H1 (cell line): ENCODE measurements at regions not wholly inside any gene's neighbourhood (a gene's known extent, or its start where the extent isn't known, plus 50 kb on each side); places are given as distances from the start of the nearest gene placed in this dataset.

Experiments used
- BCL11A ChIP-seq, 2 experiments: IDR thresholded peaks; one replicate each; pipeline ENCODE4 v1.6.1; 2011; ENCODE audit warnings: low read depth in 2 of 2, low read length in 2 of 2, mild to moderate bottlenecking in 2 of 2
- GTF2F1 ChIP-seq: IDR thresholded peaks from 2 replicates; pipeline ENCODE4 v1.6.1; 2012; ENCODE audit warnings: low read depth, low read length, improper control_type of control experiment, borderline replicate concordance
- HDAC2 ChIP-seq, 2 experiments: fragments of 300-600 bp in 1 of 2; sonication (generic) in 1 of 2; IDR thresholded peaks; 2 replicates each; pipeline ENCODE4 v1.6.1; 2011 to 2012; ENCODE audit warnings: low read depth in 2 of 2, low read length in 2 of 2, mild to moderate bottlenecking in 2 of 2, moderate library complexity in 2 of 2, borderline replicate concordance in 1 of 2, inconsistent platforms in 1 of 2
- JUND ChIP-seq: IDR thresholded peaks from 2 replicates; pipeline ENCODE4 v1.6.1; 2011; ENCODE audit warnings: mild to moderate bottlenecking, improper control_type of control experiment, low read length
- KDM1A ChIP-seq: fragments of 200-600, 300-600 bp; sonication (generic); IDR thresholded peaks from 2 replicates; pipeline ENCODE4 v1.7.1; 2016; ENCODE audit warnings: mild to moderate bottlenecking, low read length, borderline replicate concordance
- PHF8 ChIP-seq: fragments of 200-600 bp; sonication (generic); conservative IDR thresholded peaks from 2 replicates; pipeline ENCODE4 v1.7.1; 2012; ENCODE audit warnings: low read depth, mild to moderate bottlenecking, inconsistent platforms, low read length, moderate library complexity
- RXRA ChIP-seq: IDR thresholded peaks from 2 replicates; pipeline ENCODE4 v1.6.1; 2011; ENCODE audit warnings: low read depth, mild to moderate bottlenecking, low read length, moderate library complexity; ENCODE audit not compliant: insufficient read depth
- SIN3A ChIP-seq, 2 experiments: IDR thresholded peaks in 1 of 2; conservative IDR thresholded peaks in 1 of 2; 2 replicates each; pipeline ENCODE4 v1.6.1; 2011 to 2012; ENCODE audit warnings: low read length in 2 of 2, improper control_type of control experiment in 1 of 2, low read depth in 1 of 2, mild to moderate bottlenecking in 1 of 2
- SIX5 ChIP-seq: IDR thresholded peaks from 2 replicates; pipeline ENCODE4 v1.6.1; 2011; ENCODE audit warnings: mild to moderate bottlenecking, low read depth, low read length
- TF ChIP-seq, protein P1 (sequence below): IDR thresholded peaks from 2 replicates; pipeline ENCODE4 v1.6.1; 2011; ENCODE audit warnings: low read length, improper control_type of control experiment

DNA sequence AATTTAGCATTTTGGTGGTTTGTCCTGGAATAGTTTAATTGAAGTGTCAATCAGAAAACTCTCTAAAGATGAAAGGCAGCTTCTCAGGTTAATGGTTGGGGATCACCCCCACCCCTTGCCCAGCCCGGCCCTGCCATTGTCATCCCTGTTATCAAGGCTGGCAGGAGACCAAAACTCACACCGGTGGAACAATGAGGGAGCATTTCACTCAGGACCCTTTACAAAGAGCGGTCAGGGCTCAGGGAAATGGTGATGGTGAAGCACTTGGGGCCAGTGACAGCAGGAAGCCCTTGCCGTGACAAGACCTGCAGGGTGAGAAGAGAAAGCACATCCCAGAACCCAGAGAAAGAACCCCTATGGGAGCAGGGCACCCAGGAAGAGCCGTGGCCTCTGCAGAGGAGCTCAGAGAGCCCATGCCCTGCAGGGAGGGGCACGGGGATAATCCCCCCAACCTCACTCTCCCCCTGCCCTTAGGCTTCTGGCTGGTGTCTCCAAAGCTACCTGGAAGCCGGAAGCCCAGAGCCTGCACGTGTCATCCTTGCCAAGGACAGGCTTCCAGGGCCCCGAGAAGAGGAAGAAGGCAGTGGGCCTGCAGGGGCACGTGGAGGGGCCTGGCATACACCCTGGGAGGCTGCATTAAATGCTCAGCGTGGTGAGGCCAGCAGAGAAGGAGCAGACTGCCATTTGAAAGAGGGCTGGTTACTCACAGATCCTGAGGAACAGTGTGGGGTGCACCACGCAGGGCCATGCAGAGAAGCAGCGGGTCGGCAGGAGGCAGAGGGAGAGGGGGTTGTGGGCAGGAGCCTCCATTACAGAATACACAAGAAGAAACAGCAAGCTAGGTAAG is 80.6 kb upstream of the PRR20G start (continued):
- TF ChIP-seq RXRA (no peak), JUND (no peak), KDM1A (no peak), GTF2F1 (no peak), PHF8 (no peak), HDAC2 (IDR thresholded peaks at IDR 0.05; ENCODE audit: borderline replicate concordance in 1 of 2, low read depth in 2 of 2, low read length in 2 of 2) (no peak), BCL11A (IDR thresholded peaks at IDR 0.05; ENCODE audit: low read depth in 2 of 2, low read length in 2 of 2) (no peak), SIX5 (no peak), SIN3A (conservative IDR thresholded peaks at IDR 0.05 in 1 of 2, IDR thresholded peaks at IDR 0.05 in 1 of 2; ENCODE audit: low read depth in 1 of 2, low read length in 2 of 2) (no peak)
- TF ChIP-seq, protein P1, sequence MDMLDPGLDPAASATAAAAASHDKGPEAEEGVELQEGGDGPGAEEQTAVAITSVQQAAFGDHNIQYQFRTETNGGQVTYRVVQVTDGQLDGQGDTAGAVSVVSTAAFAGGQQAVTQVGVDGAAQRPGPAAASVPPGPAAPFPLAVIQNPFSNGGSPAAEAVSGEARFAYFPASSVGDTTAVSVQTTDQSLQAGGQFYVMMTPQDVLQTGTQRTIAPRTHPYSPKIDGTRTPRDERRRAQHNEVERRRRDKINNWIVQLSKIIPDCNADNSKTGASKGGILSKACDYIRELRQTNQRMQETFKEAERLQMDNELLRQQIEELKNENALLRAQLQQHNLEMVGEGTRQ = no peak
- TF ChIP-seq, all 59 proteins: peak for 0
